ENCODE measurements at regions not wholly inside any gene's neighbourhood (a gene's known extent, or its start where the extent isn't known, plus 50 kb on each side); places are given as distances from the start of the nearest gene placed in this dataset.
"Not testable (repeated sequence)": the region's sequence is repeated elsewhere in the genome, so short reads cannot be mapped to it uniquely, and the experiment has no call there.

GRCh38 chr9:31916591-31917241, 467.7 kb upstream of the ACO1 start:
- Mint-ChIP-seq H3K36me3 (ENCODE audit: low read depth) (no peaks in the 10 kb centered on the region), H3K27me3 (ENCODE audit: low read depth) (no peaks in the 10 kb centered on the region)

GRCh38 chr9:31937737-31938136, 446.7 kb upstream of the ACO1 start:
- H3K4me3 Mint-ChIP-seq; H3K27ac Mint-ChIP-seq; H3K4me1 Mint-ChIP-seq; H3K27me3 Mint-ChIP-seq (ENCODE audit: low read depth); H3K36me3 Mint-ChIP-seq (ENCODE audit: low read depth): not testable (repeated sequence)
- peaks cover 15% of the 10 kb centered on the region for H3K9me3 Mint-ChIP-seq

More at GRCh38 chr9:31916591-31917241, 467.7 kb upstream of the ACO1 start:
- no peak overlapping the region for H3K27ac Mint-ChIP-seq
- peaks cover 3% of the 10 kb centered on the region for H3K9me3 Mint-ChIP-seq
- H3K4me3 Mint-ChIP-seq, result no peak overlapping the region
- no peaks in the 10 kb centered on the region for H3K4me1 Mint-ChIP-seq
- no peak for TF ChIP-seq CTCF (IDR thresholded peaks at IDR 0.05; ENCODE audit: unreplicated experiment in 3 of 3)

- H3K4me1 Mint-ChIP-seq, result no peaks in the 10 kb centered on the region
- H3K4me3 Mint-ChIP-seq, result no peak overlapping the region
- H3K9me3 Mint-ChIP-seq, result peaks cover 28% of the 10 kb centered on the region
- no peak for TF ChIP-seq CTCF (IDR thresholded peaks at IDR 0.05; ENCODE audit: unreplicated experiment in 3 of 3)
- H3K27ac Mint-ChIP-seq, result no peak overlapping the region
- H3K36me3 Mint-ChIP-seq (ENCODE audit: low read depth), result no peaks in the 10 kb centered on the region
- H3K27me3 Mint-ChIP-seq (ENCODE audit: low read depth), result no peaks in the 10 kb centered on the region
These were observed 433.7 kb upstream of the ACO1 start for GRCh38 chr9:31950756-31951155.

GRCh38 chr9:31958572-31958971, 425.9 kb upstream of the ACO1 start:
- no peak for TF ChIP-seq CTCF (IDR thresholded peaks at IDR 0.05; ENCODE audit: unreplicated experiment in 3 of 3)
- Mint-ChIP-seq H3K27me3 (ENCODE audit: low read depth) (no peaks in the 10 kb centered on the region), H3K27ac (no peak overlapping the region), H3K9me3 (peaks cover 55% of the 10 kb centered on the region), H3K4me1 (no peaks in the 10 kb centered on the region), H3K36me3 (ENCODE audit: low read depth) (no peaks in the 10 kb centered on the region), H3K4me3 (no peak overlapping the region)

- no peaks in the 10 kb centered on the region for H3K9me3 Mint-ChIP-seq
These were observed 414.9 kb upstream of the ACO1 start for GRCh38 chr9:31969552-31969951.

GRCh38 chr9:31983895-31984294, 400.5 kb upstream of the ACO1 start:
- Mint-ChIP-seq H3K27ac (no peak overlapping the region), H3K9me3 (peaks cover 18% of the 10 kb centered on the region), H3K4me1 (no peaks in the 10 kb centered on the region), H3K36me3 (ENCODE audit: low read depth) (no peaks in the 10 kb centered on the region), H3K4me3 (no peak overlapping the region), H3K27me3 (ENCODE audit: low read depth) (no peaks in the 10 kb centered on the region)
- TF ChIP-seq CTCF (IDR thresholded peaks at IDR 0.05; ENCODE audit: unreplicated experiment in 3 of 3), result no peak

More at GRCh38 chr9:31969552-31969951, 414.9 kb upstream of the ACO1 start:
- Mint-ChIP-seq H3K4me1 (no peaks in the 10 kb centered on the region), H3K27ac (no peak overlapping the region), H3K27me3 (ENCODE audit: low read depth) (peaks cover 3% of the 10 kb centered on the region), H3K36me3 (ENCODE audit: low read depth) (no peaks in the 10 kb centered on the region), H3K4me3 (no peak overlapping the region)
- TF ChIP-seq CTCF (IDR thresholded peaks at IDR 0.05; ENCODE audit: unreplicated experiment in 3 of 3), result no peak
